Ramos (cell line): ENCODE measurements at regions not wholly inside any gene's neighbourhood (a gene's known extent, or its start where the extent isn't known, plus 50 kb on each side); places are given as distances from the start of the nearest gene placed in this dataset.

ENCODE experiments used
- in situ Hi-C: fragments of 300-500 bp; cut with MboI; formaldehyde crosslinking; loops from one replicate; pipeline ENCODE4 v1.14.3; 2022; ENCODE audit warnings: low sequenced_read_pairs; ENCODE audit not compliant: unreplicated experiment

DNA sequence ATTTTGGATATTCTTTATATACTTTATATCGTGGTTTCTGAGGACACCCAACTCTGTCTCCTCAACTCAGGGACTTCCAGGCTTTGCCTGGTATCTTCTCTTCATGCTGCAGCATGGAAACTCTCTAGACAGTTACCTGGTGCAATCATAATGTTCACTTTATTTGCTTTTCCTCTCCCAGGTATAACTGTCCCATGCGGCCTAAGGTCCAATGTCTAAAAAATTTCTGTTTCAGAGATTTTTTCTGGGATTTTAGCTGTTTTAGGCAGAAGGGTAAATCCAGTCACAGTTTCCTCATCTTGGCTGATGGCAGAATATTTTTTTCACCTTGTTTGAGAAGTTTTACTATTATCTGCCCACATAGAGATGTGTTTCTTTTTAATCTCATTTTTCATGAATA lies 139.9 kb upstream of the KCNMB2 start:
- in situ Hi-C loops, result loop anchor here (25.0 kb wide), 1 partner anchor 1884 kb away; no protein-coding TSS in a partner anchor

DNA sequence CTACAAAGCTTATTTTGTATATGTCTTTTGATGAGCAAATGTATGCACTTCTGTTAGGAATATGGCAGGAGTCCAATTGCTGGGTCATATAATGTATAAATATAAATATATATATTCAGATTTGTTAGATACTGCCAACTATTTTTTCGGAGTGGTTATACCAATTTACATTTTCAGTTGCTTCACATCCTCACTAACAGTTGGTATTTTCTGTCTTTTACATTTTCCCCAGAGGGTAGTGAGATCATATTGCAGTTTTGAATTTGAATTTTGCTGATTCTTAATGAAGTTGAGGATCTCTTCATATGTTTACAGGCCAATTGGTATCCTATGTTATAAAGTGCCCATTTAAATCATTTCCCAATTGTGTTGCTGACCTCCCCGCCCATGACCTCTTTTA lies 139.0 kb upstream of the KCNMB2 start:
- in situ Hi-C loops, result loop anchor here (25.0 kb wide), 1 partner anchor 1885 kb away; no protein-coding TSS in a partner anchor

DNA sequence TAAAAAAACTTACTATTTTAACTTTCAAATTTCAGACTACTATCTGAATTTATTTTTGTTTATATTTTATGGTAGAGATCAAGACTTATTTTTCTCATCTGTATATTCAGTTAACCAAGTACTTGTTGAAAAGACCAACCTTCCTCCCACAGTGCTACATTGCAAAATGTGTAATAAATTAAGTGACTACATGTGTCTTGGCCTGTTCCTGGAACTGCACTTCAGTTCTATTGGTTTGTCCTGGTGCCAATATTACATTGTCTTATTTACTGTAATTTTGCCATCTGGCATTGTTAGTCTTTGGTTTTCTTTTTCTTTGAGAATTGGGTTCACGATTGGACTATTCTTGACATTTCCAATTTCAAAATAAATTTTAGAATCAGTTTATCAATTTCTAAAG lies 138.4 kb upstream of the KCNMB2 start:
- in situ Hi-C loops, result loop anchor here (25.0 kb wide), 1 partner anchor 1886 kb away; no protein-coding TSS in a partner anchor

GRCh38 chr3:178404961-178405360 lies 131.3 kb upstream of the KCNMB2 start:
- in situ Hi-C loops, result no loop called here

DNA sequence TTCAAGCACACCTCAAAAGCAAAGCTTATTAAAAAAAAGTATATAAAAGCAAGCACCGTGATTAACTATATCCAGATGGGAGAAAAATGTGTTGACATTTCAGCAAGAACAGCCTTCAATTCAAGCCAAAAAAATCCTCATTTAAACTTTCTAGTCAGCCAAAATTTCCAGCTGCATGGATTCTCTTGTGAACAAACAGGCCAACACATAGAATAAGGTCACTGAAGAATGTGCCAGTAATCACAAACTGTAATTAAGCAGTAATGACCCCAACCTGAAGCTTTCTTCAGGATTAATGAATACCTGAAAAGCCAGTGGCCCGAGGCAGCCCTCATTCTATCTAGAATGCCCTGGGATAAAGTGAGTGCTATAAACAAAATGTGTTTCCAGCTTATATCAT lies 130.7 kb upstream of the KCNMB2 start:
- in situ Hi-C loops, result no loop called here

GRCh38 chr3:178406206-178406605 lies 130.0 kb upstream of the KCNMB2 start:
- in situ Hi-C loops, result no loop called here

GRCh38 chr3:178415384-178415783 lies 120.9 kb upstream of the KCNMB2 start:
- in situ Hi-C loops, result no loop called here

DNA sequence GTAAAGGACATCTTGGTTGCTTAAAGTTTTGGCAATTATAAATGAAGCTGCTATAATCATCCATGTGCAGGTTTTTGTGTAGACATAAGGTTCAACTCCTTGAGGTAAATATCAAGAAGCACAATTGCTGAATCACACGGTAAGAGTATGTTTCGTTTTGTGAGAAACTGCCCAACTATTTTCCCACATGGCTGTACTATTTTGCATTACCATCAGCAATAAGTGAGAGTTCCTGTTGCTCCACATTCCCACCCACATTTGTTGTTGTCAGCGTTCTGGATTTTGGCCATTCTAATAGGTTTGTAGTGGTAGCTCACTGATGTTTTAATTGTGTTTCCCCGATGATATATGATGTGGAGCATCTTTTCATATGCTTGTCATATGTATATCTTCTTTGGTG lies 118.5 kb upstream of the KCNMB2 start:
- in situ Hi-C loops, result no loop called here

DNA sequence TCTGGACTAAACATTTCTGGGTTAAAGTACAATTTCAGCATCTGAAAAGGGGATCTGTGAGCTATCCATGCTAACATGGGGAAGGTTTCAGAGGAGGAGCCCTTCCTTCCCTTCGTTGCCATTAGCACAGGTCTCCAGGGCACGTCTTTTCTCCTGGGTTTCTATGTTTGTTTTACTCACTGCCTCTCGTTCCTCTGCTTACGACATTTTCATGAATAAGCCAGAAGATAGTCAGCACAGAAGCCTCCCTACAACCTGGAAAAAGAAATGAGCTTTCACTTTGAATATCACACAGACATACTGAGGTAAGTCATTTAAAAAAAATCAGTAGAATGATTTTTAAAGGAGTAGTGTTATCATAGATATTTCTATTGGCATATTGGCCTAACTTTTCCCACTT lies 117.2 kb upstream of the KCNMB2 start:
- in situ Hi-C loops, result no loop called here

GRCh38 chr3:178420033-178420432 lies 116.2 kb upstream of the KCNMB2 start:
- in situ Hi-C loops, result no loop called here

GRCh38 chr3:178421069-178421468 lies 115.2 kb upstream of the KCNMB2 start:
- in situ Hi-C loops, result no loop called here

DNA sequence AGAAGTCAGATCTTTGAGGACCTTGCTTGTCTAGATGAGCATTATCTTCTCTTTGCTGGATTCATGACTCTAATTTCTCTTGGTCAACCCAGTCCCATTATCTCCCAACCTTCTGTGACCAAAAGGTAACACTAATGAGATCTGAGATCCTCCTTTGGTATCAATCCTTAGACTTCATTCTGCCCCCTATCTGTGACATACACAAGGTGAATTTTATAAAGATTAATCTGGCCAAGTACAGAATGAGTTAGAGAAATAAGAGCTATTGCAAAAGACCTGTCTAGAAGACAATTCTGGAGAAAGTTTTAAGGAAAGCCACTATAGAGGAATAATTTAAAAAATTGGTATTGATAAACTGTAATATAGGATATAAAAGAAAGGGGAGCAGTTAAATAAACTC lies 113.8 kb upstream of the KCNMB2 start:
- in situ Hi-C loops, result no loop called here

- in situ Hi-C loops, result loop anchor here (25.0 kb wide), 1 partner anchor 884 kb away; the partner anchor contains the start of gene ZNF639
Measured at GRCh38 chr3:178428037-178428436, 108.2 kb upstream of the KCNMB2 start.

GRCh38 chr3:178434206-178434805 lies 101.9 kb upstream of the KCNMB2 start:
- in situ Hi-C loops, result loop anchor here (10.0 to 25.0 kb wide), 2 partner anchors 520 to 878 kb away; partner anchors contain the start of gene ZNF639

GRCh38 chr3:178435575-178435974 lies 100.7 kb upstream of the KCNMB2 start:
- in situ Hi-C loops, result loop anchor here (10.0 to 25.0 kb wide), 2 partner anchors 519 to 877 kb away; partner anchors contain the start of gene ZNF639

DNA sequence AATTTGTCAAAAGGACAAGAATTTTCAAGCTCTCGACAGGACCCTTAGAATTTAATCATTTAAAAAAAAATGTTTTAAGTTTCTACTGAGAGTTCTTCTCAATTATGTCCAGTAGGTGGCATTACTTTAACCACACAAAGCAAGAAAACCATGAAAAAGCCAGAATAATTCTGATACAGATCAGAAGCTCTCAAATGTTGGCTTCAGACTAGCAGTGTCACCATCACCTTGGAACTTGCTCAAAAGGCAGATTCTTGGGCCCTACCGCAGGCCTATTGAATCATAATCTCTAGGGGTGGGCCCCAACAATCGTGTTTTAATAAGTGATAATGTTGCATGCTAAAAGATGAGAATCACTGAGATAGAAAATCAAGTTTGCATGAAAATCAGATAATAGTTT lies 99.5 kb upstream of the KCNMB2 start:
- in situ Hi-C loops, result loop anchor here (10.0 to 25.0 kb wide), 2 partner anchors 518 to 876 kb away; partner anchors contain the start of gene ZNF639

DNA sequence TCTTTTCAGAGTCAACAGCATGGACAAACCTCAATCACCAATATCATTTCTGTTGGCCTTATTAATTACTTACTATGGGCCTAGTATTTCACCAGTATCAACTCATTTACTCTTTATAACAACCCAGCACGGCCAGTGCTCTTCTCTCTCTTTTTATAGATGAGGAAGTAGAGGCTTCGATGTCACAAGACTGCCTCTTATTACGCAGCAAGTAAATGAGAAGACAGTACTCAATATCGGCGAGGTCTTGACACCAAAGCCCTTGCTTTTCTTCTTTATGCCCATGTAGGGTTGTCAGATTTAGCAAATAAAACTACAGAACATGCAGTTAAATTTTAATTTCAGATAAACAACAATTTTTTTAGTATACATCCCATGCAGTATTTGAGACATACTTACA lies 99.0 kb upstream of the KCNMB2 start:
- in situ Hi-C loops, result loop anchor here (10.0 to 25.0 kb wide), 2 partner anchors 518 to 875 kb away; partner anchors contain the start of gene ZNF639

- in situ Hi-C loops, result loop anchor here (10.0 to 25.0 kb wide), 2 partner anchors 515 to 873 kb away; partner anchors contain the start of gene ZNF639
Measured at GRCh38 chr3:178439504-178439903, 96.7 kb upstream of the KCNMB2 start.

- in situ Hi-C loops, result loop anchor here (25.0 kb wide), 1 partner anchor 872 kb away; the partner anchor contains the start of gene ZNF639
Measured at GRCh38 chr3:178440043-178440442, 96.2 kb upstream of the KCNMB2 start.

DNA sequence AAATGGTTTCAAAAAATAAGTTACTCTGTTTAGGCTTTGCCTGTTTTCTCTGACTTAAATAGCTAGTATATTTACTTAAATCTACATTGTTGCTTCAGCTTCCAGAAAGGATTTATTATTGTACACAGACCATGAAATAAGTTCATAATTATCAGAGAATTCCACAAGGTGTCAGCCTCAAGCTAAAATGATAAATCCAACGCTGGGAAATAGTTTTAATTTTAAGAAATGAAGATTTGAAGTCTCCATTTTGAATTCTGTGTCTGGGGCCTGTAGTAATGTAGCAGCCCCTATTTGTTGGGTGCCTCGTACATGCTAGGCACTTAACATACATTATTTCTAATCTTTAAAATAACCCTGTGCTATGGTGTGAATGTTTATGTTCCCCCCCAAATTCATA lies 92.6 kb upstream of the KCNMB2 start:
- in situ Hi-C loops, result loop anchor here (25.0 kb wide), 1 partner anchor 869 kb away; the partner anchor contains the start of gene ZNF639

- in situ Hi-C loops, result loop anchor here (25.0 kb wide), 1 partner anchor 867 kb away; the partner anchor contains the start of gene ZNF639
Measured at GRCh38 chr3:178445139-178445538, 91.1 kb upstream of the KCNMB2 start.

DNA sequence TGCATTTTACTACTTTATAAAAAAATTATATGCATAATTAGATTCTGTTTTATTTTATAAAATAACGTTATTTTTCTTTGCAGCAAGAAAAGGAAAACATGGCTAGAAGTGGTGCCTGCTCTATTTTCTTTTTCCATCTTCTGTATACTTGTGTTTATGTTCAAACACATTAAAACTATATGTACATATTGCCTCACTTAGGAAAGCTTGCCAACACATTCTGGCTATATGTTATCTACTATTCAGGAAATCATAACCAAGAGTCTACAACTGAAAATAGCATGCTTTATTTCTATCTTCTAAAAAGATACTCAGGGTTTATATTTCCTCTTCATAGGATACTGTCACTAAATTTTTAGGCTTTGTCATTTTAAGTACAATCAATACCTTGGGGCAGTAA lies 90.2 kb upstream of the KCNMB2 start:
- in situ Hi-C loops, result loop anchor here (25.0 kb wide), 1 partner anchor 866 kb away; the partner anchor contains the start of gene ZNF639
